ENCODE measurements at regions not wholly inside any gene's neighbourhood (a gene's known extent, or its start where the extent isn't known, plus 50 kb on each side); places are given as distances from the start of the nearest gene placed in this dataset.
"Not testable (repeated sequence)": the region's sequence is repeated elsewhere in the genome, so short reads cannot be mapped to it uniquely, and the experiment has no call there.

DNA sequence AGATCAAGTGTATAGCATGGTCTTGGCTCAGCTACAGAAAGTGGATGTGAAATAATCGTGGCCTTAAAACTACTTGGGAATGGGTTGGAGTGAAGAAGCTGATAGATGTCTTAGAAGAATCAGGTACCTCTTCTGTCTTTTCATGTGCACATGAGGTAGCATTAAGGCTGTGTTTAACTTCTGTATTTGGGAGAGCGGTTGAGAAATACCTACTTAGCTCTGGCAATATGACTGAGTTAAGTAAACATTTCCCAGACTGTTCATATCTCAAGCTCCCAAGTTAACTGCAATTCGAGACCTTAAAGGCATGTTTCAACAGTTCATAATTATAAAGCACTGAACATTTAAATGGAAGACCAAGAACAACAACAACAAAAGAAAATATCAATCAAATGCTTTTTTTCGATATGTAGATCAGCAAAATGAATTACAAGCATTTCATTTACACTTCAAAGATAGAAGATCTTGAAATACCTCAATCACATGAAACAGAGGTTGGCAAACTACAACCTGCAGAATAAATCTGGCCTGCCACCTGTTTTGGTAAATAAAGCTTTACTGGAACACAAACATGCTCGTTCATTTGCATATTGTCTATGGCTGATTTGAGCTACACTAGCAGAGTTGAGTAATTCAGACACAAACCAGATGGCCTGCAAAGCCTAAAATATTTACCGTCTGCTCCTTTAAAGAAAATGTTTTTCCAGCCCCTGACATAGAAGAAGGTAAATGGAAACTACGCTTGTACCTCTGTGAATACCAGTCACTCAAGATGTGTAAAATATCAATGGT, 337.1 kb upstream of the GLI3 start:
- no peak for DNase-seq (ENCODE audit: low read depth in 2 of 3, low spot score in 2 of 3)

GRCh38 chr7:42572561-42572960, 335.6 kb upstream of the GLI3 start:
- DNase-seq (ENCODE audit: low read depth in 2 of 3, low spot score in 2 of 3): no peak

DNA sequence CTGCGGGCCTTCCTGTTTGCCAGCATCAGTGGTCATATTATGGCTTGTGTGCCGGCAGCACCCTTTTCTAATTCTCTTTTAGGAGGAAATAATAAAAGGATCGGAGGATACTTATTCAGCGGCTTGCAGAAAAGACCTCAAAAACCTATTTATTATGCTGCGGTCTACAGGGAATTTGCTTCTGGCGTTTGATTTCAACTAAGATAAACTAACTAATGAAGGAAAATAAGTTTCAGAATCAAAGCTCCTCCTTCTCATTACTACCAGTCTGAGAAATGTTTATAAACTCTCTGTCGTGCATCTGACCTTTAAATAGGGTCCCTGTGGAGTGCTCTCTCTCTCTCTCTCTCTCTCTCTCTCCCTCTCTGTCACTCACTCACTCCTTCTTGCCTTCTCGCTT, 335.0 kb upstream of the GLI3 start:
- DNase-seq (ENCODE audit: low read depth in 2 of 3, low spot score in 2 of 3): no peak

- no peak for DNase-seq (ENCODE audit: low read depth in 2 of 3, low spot score in 2 of 3)
Measured at GRCh38 chr7:42570944-42571343, 333.9 kb upstream of the GLI3 start.

GRCh38 chr7:42567051-42567450, 330.0 kb upstream of the GLI3 start:
- no peak for DNase-seq (ENCODE audit: low read depth in 2 of 3, low spot score in 2 of 3)

DNA sequence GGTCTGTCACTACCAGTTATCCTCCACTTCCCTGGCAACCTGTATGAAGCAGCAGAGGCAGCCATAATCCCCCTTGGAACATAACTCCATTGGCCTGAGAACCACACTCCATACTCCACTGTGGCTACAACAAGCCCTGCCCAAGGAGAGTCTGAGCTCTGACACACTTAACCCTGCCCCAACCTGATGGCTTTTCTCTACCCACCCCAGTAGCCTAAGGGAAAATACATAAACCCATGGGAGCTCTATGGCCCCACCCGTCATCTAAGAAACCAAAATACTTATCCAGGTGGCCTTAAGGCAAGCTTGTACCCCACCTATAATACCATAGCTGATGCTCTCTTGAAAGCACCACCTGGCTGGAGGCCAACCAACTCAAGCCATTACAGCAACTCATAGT, 324.8 kb upstream of the GLI3 start:
- no peak for DNase-seq (ENCODE audit: low read depth in 2 of 3, low spot score in 2 of 3)

DNA sequence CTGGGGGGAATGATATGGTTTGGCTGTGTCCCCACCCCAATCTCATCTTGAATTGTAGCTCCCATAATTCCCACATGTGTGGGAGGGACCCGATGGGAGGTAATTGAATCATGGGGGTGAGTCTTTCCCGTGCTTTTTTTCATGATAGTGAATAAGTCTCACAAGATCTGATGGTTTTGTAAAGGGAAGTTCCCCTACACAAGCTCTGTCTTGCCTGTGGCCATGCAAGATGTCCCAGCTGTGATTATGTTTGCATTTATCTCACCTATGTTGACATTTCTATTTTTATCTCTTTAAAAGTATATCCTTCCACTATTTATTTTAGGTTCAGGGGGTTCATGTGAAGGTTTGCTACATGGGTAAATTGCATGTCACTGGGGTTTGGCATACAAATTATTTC, 323.9 kb upstream of the GLI3 start:
- DNase-seq (ENCODE audit: low read depth in 2 of 3, low spot score in 2 of 3): no peak

- not testable (repeated sequence) for DNase-seq (ENCODE audit: low read depth in 2 of 3, low spot score in 2 of 3)
Measured at GRCh38 chr7:42554932-42555331, 317.9 kb upstream of the GLI3 start.

GRCh38 chr7:42552227-42552626, 315.2 kb upstream of the GLI3 start:
- no peak for DNase-seq (ENCODE audit: low read depth in 2 of 3, low spot score in 2 of 3)

GRCh38 chr7:42550706-42551470, 313.9 kb upstream of the GLI3 start:
- no peak for DNase-seq (ENCODE audit: low read depth in 2 of 3, low spot score in 2 of 3)

DNA sequence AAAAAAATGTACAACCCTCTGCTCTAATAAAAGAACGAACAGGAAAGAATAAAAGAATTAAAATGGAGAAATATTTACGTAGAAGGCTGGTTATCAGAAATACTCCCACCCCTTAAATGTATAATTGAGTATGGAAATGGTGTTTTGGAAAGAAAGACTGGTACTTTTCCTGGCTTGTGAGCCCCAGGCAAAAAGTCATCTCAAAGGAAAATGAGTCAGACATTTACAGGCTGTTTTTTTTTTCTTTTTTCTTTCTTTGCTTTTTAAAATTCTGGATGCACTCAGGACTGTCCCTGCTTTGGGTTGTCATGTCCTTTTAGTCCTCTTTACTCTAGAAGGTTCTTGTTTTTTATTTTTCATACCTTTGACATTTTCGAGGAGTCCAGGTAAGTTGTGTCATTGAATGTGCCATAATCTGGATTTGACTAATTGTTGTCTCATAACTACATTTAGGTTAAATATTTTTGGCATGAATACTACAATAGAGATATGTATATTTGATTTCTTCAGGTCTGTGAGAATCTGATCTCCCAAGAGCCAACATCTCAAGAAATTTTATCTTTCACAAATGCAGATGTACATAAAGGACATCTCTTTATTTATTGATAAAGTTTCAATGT, 313.0 kb upstream of the GLI3 start:
- DNase-seq (ENCODE audit: low read depth in 2 of 3, low spot score in 2 of 3): no peak

GRCh38 chr7:42548816-42549611, 312.0 kb upstream of the GLI3 start:
- no peak for DNase-seq (ENCODE audit: low read depth in 2 of 3, low spot score in 2 of 3)

GRCh38 chr7:42545049-42545724, 308.2 kb upstream of the GLI3 start:
- DNase-seq (ENCODE audit: low read depth in 2 of 3, low spot score in 2 of 3): no peak

DNA sequence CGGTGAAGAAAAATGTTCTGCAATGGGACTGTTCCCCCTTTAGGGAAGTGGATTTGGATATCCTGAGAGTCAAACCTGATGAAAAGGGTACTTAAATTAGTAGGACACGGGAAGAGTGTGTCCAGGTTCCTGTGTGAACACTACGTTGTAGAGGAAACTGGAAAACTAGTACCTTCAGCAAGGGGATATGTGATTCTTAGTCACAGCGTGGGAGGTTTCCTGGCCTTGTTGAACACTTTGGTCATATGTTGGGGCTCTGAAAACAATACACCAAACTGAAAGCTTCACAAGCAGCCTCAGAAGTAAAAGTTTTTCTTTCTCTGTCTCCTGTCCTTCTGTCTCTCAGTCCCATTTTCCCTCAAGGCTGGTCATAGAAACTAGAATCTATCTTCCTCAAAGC, 306.9 kb upstream of the GLI3 start:
- DNase-seq (ENCODE audit: low read depth in 2 of 3, low spot score in 2 of 3): no peak

DNA sequence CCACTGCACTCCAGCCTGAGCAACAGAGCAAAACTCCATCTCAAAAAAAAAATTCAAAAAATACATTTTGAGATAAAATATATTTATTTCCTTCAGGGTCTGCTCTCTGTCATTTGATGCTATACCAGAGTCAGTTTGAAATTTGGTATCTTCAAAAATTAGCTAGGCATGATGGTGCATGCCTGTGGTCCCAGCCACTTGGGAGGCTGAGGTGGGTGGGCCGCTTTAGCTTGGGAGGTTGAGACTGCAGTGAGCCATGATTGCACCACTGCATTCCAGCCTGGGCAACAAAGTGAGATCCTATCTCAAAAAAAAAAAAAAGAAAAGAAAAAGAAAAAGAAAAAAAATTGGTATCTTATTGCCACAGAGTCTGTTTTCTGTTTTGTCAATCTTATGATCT, 305.4 kb upstream of the GLI3 start:
- DNase-seq (ENCODE audit: low read depth in 2 of 3, low spot score in 2 of 3): not testable (repeated sequence)

GRCh38 chr7:42534441-42534840, 297.4 kb upstream of the GLI3 start:
- DNase-seq (ENCODE audit: low read depth in 2 of 3, low spot score in 2 of 3): no peak

DNA sequence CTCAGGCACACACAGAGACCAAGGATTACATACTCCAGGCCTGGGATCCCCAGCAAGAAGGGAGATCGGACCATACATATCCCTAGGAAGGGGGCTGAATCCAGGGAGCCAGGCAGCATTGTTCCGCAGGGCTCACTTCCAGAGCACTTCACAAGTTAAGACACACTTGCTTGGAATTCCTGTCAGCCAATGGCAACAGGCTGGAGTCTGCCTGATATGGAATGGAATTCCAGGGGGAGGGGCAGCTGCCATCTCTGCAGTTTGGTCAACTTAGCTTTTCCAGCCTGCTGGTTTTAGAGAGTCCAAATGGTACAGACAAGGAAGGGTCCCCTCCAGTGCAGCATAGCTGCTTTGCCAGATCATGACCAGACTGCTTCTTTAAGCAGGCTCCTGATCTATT, 290.0 kb upstream of the GLI3 start:
- no peak for DNase-seq (ENCODE audit: low read depth in 2 of 3, low spot score in 2 of 3)

DNA sequence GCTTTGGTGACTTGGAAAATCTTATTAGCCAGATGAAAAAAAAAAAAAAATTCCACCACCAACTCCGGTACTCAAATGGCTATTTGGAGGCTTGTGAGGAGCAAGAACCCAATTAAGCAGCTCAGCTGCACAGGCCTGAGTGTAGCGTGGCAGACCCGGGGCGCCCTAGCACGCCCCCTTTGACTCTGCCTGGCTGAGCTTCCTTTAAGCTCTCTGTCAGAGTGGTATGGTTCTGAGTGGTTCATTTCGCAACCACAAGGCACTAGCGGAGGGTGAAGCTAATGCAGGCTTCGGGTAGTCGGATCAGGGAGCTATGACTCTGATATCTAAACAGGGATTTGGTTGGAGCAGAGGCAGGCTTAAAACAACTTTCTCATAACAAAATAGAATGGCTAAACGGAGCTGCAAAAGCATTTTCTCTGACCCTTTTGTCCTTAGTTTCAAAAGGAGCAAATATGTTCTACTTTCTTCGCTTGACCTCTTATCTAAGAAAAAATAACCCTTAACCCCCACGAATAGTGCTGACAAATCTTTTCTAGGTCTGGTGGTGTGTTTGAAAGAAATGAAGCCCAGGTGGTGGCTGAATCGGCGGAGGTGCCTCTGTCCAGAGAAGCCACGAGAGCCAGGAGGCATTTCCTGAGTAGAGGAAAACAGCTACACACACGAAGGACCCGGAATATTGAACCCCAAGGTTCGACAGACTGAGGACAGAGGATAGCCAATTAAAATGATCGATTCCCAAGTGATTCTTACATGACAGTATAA, 285.4 kb upstream of the GLI3 start:
- DNase-seq (ENCODE audit: low read depth in 2 of 3, low spot score in 2 of 3): no peak

DNA sequence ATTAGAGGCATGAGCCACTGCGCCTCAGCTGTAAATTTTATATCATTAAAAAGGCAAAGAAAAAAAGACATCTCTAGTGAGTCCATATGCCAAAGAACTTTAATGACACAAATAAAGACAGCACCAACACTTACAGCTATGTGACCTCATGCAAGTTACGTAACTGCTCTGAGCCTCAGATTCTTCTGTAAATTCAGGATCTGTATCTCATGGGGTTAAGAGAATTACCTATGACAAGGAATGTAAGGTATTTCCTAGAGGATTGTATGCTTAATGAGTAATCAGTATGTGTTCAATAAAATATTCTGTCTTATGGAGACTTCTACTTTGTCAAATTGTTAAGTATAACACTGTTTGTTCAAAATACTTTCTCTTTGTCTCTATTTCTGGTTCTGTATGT, 274.0 kb upstream of the GLI3 start:
- no peak for DNase-seq (ENCODE audit: low read depth in 2 of 3, low spot score in 2 of 3)

- no peak for DNase-seq (ENCODE audit: low read depth in 2 of 3, low spot score in 2 of 3)
Measured at GRCh38 chr7:42506097-42506496, 269.1 kb upstream of the GLI3 start.

Measured in activated CD8-positive, alpha-beta memory T cell treated with anti-CD3 and anti-CD28 coated beads for 48 hours (primary cell).